Osteocyte (in vitro differentiated cells): ENCODE measurements at regions not wholly inside any gene's neighbourhood (a gene's known extent, or its start where the extent isn't known, plus 50 kb on each side); places are given as distances from the start of the nearest gene placed in this dataset.

ENCODE experiments used
- DNase-seq: peaks from one replicate; pipeline ENCODE4 v3.0.0; 2021; ENCODE audit warnings: mixed read lengths; ENCODE audit not compliant: unreplicated experiment; ENCODE audit errors: extremely low spot score
- H3K27ac Mint-ChIP-seq: one replicate; pipeline ENCODE4 v1.8.0; 2021; ENCODE audit warnings: mild to moderate bottlenecking, mixed read lengths; ENCODE audit not compliant: unreplicated experiment
- H3K27me3 Mint-ChIP-seq: one replicate; pipeline ENCODE4 v1.8.0; 2021; ENCODE audit warnings: mixed read lengths; ENCODE audit not compliant: unreplicated experiment
- H3K36me3 Mint-ChIP-seq: one replicate; pipeline ENCODE4 v1.8.0; 2021; ENCODE audit warnings: mixed read lengths; ENCODE audit not compliant: unreplicated experiment
- H3K4me1 Mint-ChIP-seq: one replicate; pipeline ENCODE4 v1.8.0; 2021; ENCODE audit warnings: mixed read lengths; ENCODE audit not compliant: unreplicated experiment
- H3K4me3 Mint-ChIP-seq: one replicate; pipeline ENCODE4 v1.8.0; 2021; ENCODE audit warnings: mild to moderate bottlenecking, moderate library complexity, mixed read lengths; ENCODE audit not compliant: unreplicated experiment
- H3K9me3 Mint-ChIP-seq: one replicate; pipeline ENCODE4 v1.8.0; 2021; ENCODE audit warnings: mixed read lengths; ENCODE audit not compliant: unreplicated experiment
- CTCF ChIP-seq: fragments of 200-600 bp; sonication (generic); IDR thresholded peaks from 2 replicates; pipeline ENCODE4 v1.5.0; 2021; ENCODE audit warnings: antibody characterized with exemption, mild to moderate bottlenecking, moderate library complexity

GRCh38 chr2:14234911-14235310, 397.6 kb upstream of the LRATD1 start:
- H3K9me3 Mint-ChIP-seq: no peaks in the 10 kb centered on the region
- TF ChIP-seq CTCF: no peak
- no peaks in the 10 kb centered on the region for H3K4me1 Mint-ChIP-seq
- H3K27me3 Mint-ChIP-seq: no peaks in the 10 kb centered on the region
- no peaks in the 10 kb centered on the region for H3K36me3 Mint-ChIP-seq
- H3K4me3 Mint-ChIP-seq: no peak overlapping the region
- no peak for DNase-seq
- H3K27ac Mint-ChIP-seq: no peak overlapping the region

DNA sequence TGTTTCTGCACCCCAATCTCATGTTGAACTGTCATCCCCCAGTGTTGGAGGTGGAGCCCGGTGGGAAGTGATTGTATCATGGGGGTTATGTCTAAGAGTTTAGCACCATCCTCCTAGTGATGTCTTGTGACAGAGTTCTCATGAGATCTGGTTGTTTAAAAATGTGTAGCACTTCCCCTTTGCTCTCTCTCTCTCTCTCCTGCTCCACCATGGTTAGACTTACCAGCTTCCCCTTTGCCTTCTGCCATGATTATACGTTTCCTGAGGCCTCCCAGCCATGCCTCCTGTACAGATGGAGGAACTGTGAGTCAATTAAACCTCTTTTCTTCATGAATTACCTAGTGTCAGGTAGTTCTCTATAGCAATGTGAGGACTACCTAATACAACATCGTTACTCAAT, 396.9 kb upstream of the LRATD1 start:
- TF ChIP-seq CTCF: no peak
- H3K27ac Mint-ChIP-seq: no peak overlapping the region
- H3K4me1 Mint-ChIP-seq: no peaks in the 10 kb centered on the region
- H3K4me3 Mint-ChIP-seq: no peak overlapping the region
- no peak for DNase-seq
- H3K9me3 Mint-ChIP-seq: no peaks in the 10 kb centered on the region
- H3K36me3 Mint-ChIP-seq: no peaks in the 10 kb centered on the region
- no peaks in the 10 kb centered on the region for H3K27me3 Mint-ChIP-seq

- Mint-ChIP-seq H3K4me1 (no peaks in the 10 kb centered on the region), H3K36me3 (no peaks in the 10 kb centered on the region)
- no peak for DNase-seq
Observed at GRCh38 chr2:14237902-14238301, 394.6 kb upstream of the LRATD1 start.

GRCh38 chr2:14239605-14240004, 392.9 kb upstream of the LRATD1 start:
- TF ChIP-seq CTCF: no peak
- Mint-ChIP-seq H3K27me3 (no peaks in the 10 kb centered on the region), H3K27ac (no peak overlapping the region), H3K4me1 (no peaks in the 10 kb centered on the region), H3K36me3 (no peaks in the 10 kb centered on the region), H3K9me3 (no peaks in the 10 kb centered on the region), H3K4me3 (no peak overlapping the region)
- no peak for DNase-seq

More at GRCh38 chr2:14237902-14238301, 394.6 kb upstream of the LRATD1 start:
- H3K4me3 Mint-ChIP-seq: no peak overlapping the region
- TF ChIP-seq CTCF: no peak
- no peaks in the 10 kb centered on the region for H3K27me3 Mint-ChIP-seq
- H3K9me3 Mint-ChIP-seq: no peaks in the 10 kb centered on the region
- no peak overlapping the region for H3K27ac Mint-ChIP-seq

- Mint-ChIP-seq H3K4me3 (no peak overlapping the region), H3K4me1 (no peaks in the 10 kb centered on the region), H3K27me3 (no peaks in the 10 kb centered on the region), H3K27ac (no peak overlapping the region), H3K36me3 (no peaks in the 10 kb centered on the region), H3K9me3 (no peaks in the 10 kb centered on the region)
- no peak for DNase-seq
- TF ChIP-seq CTCF: no peak
Observed at GRCh38 chr2:14240868-14241267, 391.6 kb upstream of the LRATD1 start.
